Mammary epithelial cell (primary cell): ENCODE measurements at regions not wholly inside any gene's neighbourhood (a gene's known extent, or its start where the extent isn't known, plus 50 kb on each side); places are given as distances from the start of the nearest gene placed in this dataset.

Experiments used
- EZH2 ChIP-seq: IDR thresholded peaks from 2 replicates; pipeline ENCODE4 v1.6.1; 2012; ENCODE audit warnings: low read length, inconsistent platforms, borderline replicate concordance
- TF ChIP-seq, protein P1 (sequence below), 2 donors: IDR thresholded peaks in 1 of 2; conservative IDR thresholded peaks in 1 of 2; 2 replicates each; pipeline ENCODE4 v1.5.1; 2011 to 2012; ENCODE audit warnings: inconsistent platforms in 2 of 2, low read length in 2 of 2, mild to moderate bottlenecking in 2 of 2, control low read depth in 1 of 2, low read depth in 1 of 2; ENCODE audit not compliant: insufficient read depth in 1 of 2; ENCODE audit errors: extremely low read depth in 1 of 2

DNA sequence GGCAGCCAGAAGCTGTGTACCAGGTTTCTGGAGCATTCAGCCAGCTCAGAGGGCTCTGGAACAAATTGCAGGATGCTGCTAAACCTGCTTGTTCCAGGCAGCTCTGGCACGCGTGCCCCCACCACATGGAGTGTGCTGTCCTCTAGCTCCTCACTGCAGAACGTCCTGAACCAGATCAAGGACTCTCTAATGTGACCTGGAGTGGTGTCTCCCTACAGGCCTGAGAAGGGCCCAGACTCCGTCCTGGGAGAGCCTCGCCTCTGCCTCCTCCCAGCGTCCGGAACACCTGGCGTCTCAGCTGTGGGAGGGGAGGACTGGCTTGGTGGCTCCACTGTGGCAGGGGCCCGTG lies 115.6 kb upstream of the GPC1 start:
- TF ChIP-seq, protein P1, sequence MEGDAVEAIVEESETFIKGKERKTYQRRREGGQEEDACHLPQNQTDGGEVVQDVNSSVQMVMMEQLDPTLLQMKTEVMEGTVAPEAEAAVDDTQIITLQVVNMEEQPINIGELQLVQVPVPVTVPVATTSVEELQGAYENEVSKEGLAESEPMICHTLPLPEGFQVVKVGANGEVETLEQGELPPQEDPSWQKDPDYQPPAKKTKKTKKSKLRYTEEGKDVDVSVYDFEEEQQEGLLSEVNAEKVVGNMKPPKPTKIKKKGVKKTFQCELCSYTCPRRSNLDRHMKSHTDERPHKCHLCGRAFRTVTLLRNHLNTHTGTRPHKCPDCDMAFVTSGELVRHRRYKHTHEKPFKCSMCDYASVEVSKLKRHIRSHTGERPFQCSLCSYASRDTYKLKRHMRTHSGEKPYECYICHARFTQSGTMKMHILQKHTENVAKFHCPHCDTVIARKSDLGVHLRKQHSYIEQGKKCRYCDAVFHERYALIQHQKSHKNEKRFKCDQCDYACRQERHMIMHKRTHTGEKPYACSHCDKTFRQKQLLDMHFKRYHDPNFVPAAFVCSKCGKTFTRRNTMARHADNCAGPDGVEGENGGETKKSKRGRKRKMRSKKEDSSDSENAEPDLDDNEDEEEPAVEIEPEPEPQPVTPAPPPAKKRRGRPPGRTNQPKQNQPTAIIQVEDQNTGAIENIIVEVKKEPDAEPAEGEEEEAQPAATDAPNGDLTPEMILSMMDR (conservative IDR thresholded peaks at IDR 0.05 in 1 of 2, IDR thresholded peaks at IDR 0.05 in 1 of 2; ENCODE audit: extremely low read depth in 1 of 2, insufficient read depth in 1 of 2, low read depth in 1 of 2, low read length in 2 of 2) = no peak
- no peak for TF ChIP-seq EZH2
